Calu3 (cell line): ENCODE measurements at regions not wholly inside any gene's neighbourhood (a gene's known extent, or its start where the extent isn't known, plus 50 kb on each side); places are given as distances from the start of the nearest gene placed in this dataset.

Experiments used
- BruUV-seq: library from RNA; stranded (reverse); fragments of 400-500 nt; replicated peaks from 2 replicates; lab custom pipeline; 2021; lab: Mats Ljungman, UMichigan
- CTCF ChIA-PET: fragments of 300-600 bp; sonication (Branson Sonifier 250); formaldehyde crosslinking; loops from one replicate; lab custom pipeline; 2022; ENCODE audit warnings: antibody characterized with exemption; lab: Charles Lee
- DNase-seq: peaks from one replicate; pipeline ENCODE4 v3.0.0; 2022
- H3K27ac Mint-ChIP-seq: one replicate; pipeline ENCODE4 v1.8.0; 2022; ENCODE audit warnings: mixed read lengths; ENCODE audit not compliant: unreplicated experiment
- H3K27me3 Mint-ChIP-seq: one replicate; pipeline ENCODE4 v1.8.0; 2022; ENCODE audit warnings: mixed read lengths; ENCODE audit not compliant: unreplicated experiment
- H3K36me3 Mint-ChIP-seq: one replicate; pipeline ENCODE4 v1.8.0; 2022; ENCODE audit warnings: mild to moderate bottlenecking, moderate library complexity, mixed read lengths; ENCODE audit not compliant: insufficient read depth, unreplicated experiment
- H3K4me1 Mint-ChIP-seq: one replicate; pipeline ENCODE4 v1.8.0; 2022; ENCODE audit warnings: mild to moderate bottlenecking, low read depth, mixed read lengths; ENCODE audit not compliant: unreplicated experiment
- H3K4me3 Mint-ChIP-seq: one replicate; pipeline ENCODE4 v1.8.0; 2022; ENCODE audit warnings: mild to moderate bottlenecking, low read depth, moderate library complexity, mixed read lengths; ENCODE audit not compliant: unreplicated experiment
- H3K9me3 Mint-ChIP-seq: one replicate; pipeline ENCODE4 v1.8.0; 2022; ENCODE audit warnings: low read depth, mixed read lengths; ENCODE audit not compliant: unreplicated experiment
- intact Hi-C: fragments of 100-400 bp; cut with micrococcal nuclease; formaldehyde crosslinking; loops from one replicate; pipeline ENCODE4 v1.10.0; 2022; ENCODE audit not compliant: unreplicated experiment
- TF ChIP-seq, protein P1 (sequence below): fragments of 200-600 bp; IDR thresholded peaks from one replicate; pipeline ENCODE4 v1.8.0; 2022; ENCODE audit warnings: antibody characterized with exemption; ENCODE audit not compliant: unreplicated experiment

DNA sequence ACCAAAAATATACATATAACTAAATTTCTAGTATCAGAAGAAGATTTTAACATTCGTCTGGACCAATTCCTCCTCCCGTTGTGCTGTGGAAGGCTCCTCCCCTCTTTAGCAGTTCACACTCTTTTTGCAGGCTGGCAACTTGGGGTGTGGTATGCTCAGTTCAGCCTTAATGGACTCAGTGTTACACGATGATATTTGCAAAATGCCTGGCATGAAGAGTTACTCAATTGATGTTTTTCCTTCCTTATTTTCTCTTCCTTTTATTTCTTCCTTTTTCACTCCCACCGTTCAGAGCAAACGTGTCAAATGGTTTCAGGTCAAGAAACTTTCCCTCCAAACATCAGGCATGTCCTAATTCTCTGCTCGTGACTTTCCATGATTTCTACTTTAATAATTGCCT is 248.3 kb downstream of the PHF14 start:
- no peaks in the 10 kb centered on the region for H3K4me1 Mint-ChIP-seq
- H3K4me3 Mint-ChIP-seq = no peak overlapping the region
- intact Hi-C loops = no loop called here
- BruUV-seq = no TSS peak
- no peak for DNase-seq
- no peak overlapping the region for H3K27ac Mint-ChIP-seq
- no peaks in the 10 kb centered on the region for H3K9me3 Mint-ChIP-seq
- TF ChIP-seq, protein P1, sequence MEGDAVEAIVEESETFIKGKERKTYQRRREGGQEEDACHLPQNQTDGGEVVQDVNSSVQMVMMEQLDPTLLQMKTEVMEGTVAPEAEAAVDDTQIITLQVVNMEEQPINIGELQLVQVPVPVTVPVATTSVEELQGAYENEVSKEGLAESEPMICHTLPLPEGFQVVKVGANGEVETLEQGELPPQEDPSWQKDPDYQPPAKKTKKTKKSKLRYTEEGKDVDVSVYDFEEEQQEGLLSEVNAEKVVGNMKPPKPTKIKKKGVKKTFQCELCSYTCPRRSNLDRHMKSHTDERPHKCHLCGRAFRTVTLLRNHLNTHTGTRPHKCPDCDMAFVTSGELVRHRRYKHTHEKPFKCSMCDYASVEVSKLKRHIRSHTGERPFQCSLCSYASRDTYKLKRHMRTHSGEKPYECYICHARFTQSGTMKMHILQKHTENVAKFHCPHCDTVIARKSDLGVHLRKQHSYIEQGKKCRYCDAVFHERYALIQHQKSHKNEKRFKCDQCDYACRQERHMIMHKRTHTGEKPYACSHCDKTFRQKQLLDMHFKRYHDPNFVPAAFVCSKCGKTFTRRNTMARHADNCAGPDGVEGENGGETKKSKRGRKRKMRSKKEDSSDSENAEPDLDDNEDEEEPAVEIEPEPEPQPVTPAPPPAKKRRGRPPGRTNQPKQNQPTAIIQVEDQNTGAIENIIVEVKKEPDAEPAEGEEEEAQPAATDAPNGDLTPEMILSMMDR = no peak
- H3K36me3 Mint-ChIP-seq = no peaks in the 10 kb centered on the region
- H3K27me3 Mint-ChIP-seq = no peaks in the 10 kb centered on the region
- CTCF ChIA-PET = no interaction called here

DNA sequence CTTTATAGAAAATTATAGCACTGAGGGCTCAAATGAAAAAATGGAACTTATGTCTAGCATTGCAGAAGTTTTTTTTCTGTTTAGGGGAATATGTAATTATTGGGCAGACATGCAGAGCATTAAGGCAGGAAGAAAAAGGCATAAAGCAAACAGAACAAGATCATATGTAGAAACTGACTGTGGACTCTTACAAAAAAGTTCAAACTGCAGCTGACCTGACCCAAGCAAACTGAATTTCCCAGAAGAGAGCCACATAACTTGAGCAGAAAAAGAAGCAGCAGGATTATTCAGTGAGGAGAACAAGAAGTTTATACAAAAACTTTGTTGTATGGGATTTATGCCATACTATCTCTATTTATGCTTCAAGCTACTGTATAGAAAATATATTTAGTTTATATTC is 250.9 kb downstream of the PHF14 start:
- Mint-ChIP-seq H3K27ac (no peak overlapping the region), H3K27me3 (no peaks in the 10 kb centered on the region), H3K4me3 (no peak overlapping the region), H3K36me3 (no peaks in the 10 kb centered on the region), H3K4me1 (no peaks in the 10 kb centered on the region), H3K9me3 (no peaks in the 10 kb centered on the region)
- no TSS peak for BruUV-seq
- CTCF ChIA-PET = interaction anchor here (0.9 kb wide), 1 partner anchor 11 kb away, joined by 3 read pairs; no protein-coding TSS in a partner anchor
- DNase-seq = no peak
- intact Hi-C loops = no loop called here
- TF ChIP-seq, protein P1 = no peak

DNA sequence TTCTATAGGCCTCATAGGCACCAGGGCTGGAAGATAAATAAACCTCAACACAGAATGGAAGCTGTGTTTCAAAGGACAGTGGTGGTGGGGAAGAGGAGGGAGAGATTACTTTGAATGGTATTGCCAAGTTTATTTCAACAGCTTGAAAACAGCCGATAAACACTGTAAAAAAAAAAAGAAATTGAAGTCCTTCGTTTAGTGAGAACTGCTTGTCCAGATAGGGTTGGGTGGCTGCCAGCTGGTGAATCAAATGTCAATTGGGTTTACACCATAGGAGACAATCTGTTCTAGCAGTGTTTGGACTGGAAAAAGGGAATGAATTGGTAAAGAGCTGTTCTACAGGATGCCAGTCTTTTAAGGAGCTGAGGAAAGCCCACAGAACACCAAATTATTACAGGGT is 254.8 kb downstream of the PHF14 start:
- Mint-ChIP-seq H3K27me3 (no peaks in the 10 kb centered on the region), H3K4me3 (no peak overlapping the region), H3K4me1 (no peaks in the 10 kb centered on the region), H3K36me3 (no peaks in the 10 kb centered on the region), H3K9me3 (no peaks in the 10 kb centered on the region), H3K27ac (no peak overlapping the region)
- no peak for DNase-seq
- BruUV-seq = no TSS peak
- intact Hi-C loops = no loop called here
- TF ChIP-seq, protein P1 = no peak
- CTCF ChIA-PET = no interaction called here

DNA sequence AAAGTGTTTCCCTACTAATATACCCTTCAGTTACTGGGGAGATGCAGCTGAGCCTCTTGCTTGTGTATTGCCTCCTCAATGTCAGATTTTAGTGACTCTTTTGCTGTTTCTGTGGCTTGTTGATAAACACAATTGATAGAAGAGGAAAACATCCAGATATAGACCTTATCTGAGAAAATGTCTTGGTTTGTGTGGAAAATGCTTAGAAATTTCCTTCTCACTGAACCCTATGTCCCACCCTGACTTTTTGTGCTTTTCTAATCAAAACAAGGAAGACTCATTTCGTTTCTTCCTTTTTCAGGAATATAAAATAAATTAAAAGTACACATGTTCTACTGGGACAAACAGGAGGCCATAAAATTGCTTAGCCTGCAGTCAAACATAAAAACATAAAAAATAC is 257.5 kb downstream of the PHF14 start:
- Mint-ChIP-seq H3K4me1 (no peaks in the 10 kb centered on the region), H3K4me3 (no peak overlapping the region), H3K9me3 (no peaks in the 10 kb centered on the region), H3K36me3 (no peaks in the 10 kb centered on the region), H3K27me3 (no peaks in the 10 kb centered on the region), H3K27ac (no peak overlapping the region)
- intact Hi-C loops = no loop called here
- DNase-seq = no peak
- TF ChIP-seq, protein P1 = no peak
- BruUV-seq = no TSS peak
- CTCF ChIA-PET = no interaction called here

DNA sequence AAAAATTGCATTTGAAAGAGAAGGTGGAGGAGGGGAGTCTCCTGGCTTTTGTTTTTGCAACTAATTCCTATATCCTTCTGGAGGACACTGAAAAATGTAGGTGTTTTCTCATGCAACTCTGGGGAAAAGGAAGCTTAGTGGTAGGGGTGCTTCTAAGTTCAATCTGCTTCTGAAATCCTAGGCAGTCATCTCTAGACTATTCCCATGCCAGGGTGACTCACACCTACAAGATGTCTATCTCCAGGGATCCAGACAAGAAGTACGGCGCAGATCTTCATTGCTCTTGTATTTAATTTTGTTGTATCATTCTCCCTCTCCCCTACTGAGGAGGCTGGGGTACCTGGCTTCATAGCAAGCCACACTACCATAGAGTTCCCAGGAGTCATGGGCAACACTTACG is 258.8 kb downstream of the PHF14 start:
- H3K4me3 Mint-ChIP-seq = no peak overlapping the region
- no peaks in the 10 kb centered on the region for H3K4me1 Mint-ChIP-seq
- no peak for DNase-seq
- H3K36me3 Mint-ChIP-seq = no peaks in the 10 kb centered on the region
- intact Hi-C loops = no loop called here
- no peaks in the 10 kb centered on the region for H3K27me3 Mint-ChIP-seq
- no peak overlapping the region for H3K27ac Mint-ChIP-seq
- BruUV-seq = no TSS peak
- TF ChIP-seq, protein P1 = no peak
- CTCF ChIA-PET = no interaction called here
- H3K9me3 Mint-ChIP-seq = no peaks in the 10 kb centered on the region
